NAMALWA (cell line): ENCODE measurements at regions not wholly inside any gene's neighbourhood (a gene's known extent, or its start where the extent isn't known, plus 50 kb on each side); places are given as distances from the start of the nearest gene placed in this dataset.

ENCODE experiments used
- DNase-seq: peaks from one replicate; pipeline ENCODE4 v3.0.0-alpha.2; 2015; ENCODE audit warnings: low spot score

DNA sequence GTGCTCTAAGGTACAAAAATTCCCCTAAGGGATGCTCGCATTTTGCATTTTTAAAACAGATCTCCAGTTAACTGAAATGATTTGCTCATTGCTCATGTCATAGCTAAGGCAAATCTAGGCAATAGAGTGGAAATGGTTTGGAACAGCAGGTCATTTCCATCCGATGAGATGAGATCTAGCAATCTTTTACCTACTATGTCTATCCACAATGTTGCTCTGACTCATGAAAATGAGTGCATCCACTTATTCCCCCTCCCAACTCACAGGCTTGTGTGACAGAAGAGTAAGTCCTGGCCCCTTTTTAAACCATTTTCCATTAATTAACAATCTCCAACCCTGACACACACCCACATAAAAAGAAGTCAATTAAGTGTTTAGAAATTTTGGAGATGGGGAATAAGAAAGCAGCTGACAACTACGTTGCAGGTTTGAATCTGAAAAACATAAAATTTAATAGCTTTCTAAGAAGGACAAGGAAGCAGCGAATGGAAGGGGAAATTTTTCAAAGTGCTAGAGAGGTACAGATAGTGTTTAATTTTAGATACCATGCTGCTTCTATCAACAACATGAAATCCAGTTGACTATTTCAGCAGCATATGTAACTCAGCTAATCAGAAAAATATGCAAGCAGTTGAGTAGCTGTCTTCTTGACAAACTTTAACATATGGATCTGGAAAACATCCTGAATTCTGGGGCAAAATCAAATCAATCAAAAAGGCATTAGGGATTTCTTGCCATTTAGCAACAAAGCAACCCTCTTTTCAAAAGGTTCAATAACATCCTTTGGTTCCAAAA, 112.0 kb downstream of the TMCO5A start:
- no peak for DNase-seq

- DNase-seq, result peak; percentile 19
Measured at GRCh38 chr15:38048001-38048455, 113.6 kb downstream of the TMCO5A start.

GRCh38 chr15:38049891-38050290, 115.5 kb downstream of the TMCO5A start:
- no peak for DNase-seq

DNA sequence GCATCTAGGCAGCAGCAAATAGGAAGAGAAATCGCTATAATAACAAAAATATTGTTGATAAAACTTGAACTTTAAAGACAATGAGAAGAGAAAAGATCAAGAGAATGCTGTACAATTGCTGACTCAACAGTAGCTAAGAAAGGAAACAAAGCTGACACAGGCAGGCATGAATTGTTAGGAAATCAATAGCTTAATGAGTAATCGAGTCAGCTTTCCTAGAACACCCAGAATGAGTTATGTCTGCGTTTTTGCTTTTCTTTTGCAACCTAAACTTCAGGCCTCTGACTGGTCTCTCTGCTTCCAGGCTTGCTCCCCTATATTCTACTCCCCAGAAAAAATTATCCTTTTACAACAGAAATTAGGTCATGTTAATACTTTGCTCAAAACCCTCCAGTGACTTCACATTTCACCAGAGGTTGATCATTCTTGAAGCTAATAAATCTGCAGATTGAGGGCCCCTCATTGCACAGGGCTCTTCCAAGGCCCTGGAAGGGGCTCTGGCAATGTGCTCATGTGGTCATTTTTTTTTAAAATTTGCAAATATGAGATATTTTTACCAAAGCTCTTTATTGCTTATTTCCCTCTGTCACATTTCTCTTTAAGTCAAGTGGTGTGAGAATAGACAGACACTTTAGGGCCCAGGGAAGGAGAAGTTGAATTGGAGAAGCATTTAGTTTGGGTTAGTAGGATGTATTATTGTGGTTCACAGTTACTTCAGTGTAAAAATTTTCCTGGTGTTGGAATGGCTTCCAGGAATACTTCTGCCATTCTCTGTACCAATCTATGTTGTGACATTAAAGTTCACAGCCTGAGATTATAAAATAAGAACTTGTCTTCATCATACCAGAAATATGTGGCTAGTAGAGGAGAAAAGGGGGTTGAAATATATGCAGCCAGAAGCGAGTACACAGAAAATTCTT, 116.3 kb downstream of the TMCO5A start:
- no peak for DNase-seq

DNA sequence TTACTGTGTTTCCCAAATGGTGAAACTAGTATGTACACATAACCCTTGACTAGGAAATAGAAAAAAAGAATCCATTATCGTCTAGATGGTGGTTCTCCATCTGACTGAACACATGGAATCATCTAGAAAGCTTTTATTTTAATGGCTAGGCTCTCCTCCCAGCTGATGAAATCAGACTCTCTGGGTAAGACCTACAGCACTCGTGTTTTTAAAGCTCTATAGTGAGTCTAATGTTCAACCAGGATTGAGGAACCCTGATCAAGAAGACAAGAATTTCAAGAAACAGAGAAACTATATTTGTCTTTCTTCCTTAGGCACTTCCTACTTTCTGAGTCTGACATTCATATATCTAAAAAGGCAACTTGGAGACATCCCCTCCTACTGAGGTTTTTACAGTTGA, 118.8 kb downstream of the TMCO5A start:
- no peak for DNase-seq

DNA sequence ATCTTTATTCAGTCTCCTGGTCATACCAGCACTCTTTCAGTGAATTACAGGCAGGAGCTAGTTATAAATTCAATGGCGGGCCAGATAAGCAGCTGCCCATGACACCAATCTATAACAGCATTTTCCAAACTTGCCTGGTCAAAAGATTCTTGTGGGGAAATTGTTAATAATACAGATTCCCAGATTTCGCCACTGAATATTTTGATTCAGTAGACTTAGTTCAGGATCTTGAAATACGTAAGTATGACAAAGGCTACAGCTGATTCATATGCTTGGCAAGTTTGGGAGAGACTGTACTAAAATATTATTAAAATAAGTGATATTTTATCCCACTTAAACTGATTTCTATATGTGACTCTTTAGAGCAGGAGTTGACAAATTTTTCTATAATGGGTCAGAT, 119.3 kb downstream of the TMCO5A start:
- DNase-seq, result no peak

GRCh38 chr15:38054488-38054887, 120.0 kb downstream of the TMCO5A start:
- no peak for DNase-seq

DNA sequence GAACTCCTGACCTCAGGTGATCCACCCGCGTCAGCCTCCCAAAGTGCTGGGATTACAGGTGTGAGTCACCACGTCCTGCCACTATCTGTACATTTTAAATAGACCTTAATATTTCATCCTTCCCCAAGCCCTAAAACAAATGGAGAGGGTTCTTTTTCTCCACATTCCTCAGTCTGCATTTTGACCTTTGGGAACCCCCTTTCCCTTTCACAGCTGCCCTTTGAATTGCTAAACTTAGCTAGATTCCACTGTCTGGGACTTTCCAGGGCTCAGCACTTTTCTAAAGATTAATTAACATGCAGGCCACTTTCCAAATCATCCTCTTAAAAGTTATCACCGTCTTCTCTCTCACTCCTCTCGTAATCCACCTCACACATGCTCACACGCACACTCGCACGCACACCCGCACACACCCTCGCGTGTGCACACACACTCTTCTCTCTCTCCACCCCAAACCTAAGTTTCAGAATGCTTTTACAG, 124.2 kb downstream of the TMCO5A start:
- DNase-seq, result no peak

GRCh38 chr15:38059665-38060064, 125.2 kb downstream of the TMCO5A start:
- no peak for DNase-seq

DNA sequence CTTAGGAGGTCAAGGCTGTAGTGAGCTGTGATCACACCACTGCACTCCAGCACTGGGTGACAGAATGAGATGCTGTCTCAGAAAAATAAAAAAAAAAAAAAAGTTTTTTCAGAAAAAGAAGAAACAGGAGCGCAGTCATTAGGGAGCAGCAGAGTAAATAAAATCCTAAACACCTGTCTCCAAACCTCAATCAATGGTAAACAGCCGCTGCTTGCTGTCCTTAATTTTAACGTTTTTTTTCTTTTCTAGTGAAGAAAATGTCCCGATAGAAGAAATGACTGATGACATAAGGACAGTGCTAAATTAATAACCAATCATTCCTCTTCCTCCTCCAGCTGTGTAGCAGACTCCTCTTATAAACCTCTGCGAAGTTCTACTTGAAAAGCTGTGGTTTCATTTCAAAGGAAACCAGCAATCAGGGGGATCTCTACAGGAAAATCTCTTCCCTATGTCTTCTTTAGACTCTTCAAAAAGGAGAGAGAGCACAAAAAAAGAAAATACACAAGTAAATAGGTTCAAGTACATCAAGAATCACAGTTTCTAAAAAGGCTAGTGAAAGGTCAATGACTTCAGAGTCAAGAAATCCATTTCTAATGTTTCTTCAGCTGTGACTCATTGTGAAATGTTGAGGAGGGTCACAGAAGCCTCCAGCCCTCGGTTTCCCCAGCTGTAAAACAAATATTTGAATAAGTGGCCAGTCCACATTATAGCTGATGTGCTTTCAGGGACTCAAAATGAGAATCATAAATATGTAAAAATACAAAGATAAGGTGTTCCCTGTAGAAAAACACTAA, 127.6 kb downstream of the TMCO5A start:
- DNase-seq, result no peak

GRCh38 chr15:38062696-38063095, 128.3 kb downstream of the TMCO5A start:
- DNase-seq, result no peak

DNA sequence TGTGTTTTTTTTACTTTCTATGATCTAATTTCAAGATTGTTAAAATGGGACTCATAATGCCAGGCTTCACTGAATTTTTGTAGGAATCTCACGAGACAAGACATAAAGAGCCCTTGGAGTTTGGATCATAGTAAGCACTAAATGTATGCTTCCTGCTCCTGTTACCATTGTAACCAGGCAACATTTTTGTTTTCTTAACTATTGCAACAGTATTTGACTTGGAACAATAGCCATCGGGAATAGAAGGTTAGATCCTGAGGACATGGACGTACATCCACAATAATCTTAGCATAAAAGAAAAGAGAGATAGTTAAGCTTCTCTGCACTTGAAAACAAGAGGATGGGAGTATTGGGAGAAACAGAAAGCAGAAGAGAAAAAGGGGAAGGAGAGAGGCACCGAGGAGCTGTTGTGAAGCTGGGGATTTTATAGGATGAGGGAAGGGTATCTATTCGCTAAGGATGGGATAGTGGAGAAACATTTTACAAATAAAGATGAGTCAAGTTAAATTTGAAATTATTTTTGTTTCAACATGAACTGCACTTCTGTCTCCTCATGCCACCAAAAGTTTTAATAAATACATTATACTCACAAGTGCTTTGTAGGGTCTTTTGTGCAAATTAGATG, 131.4 kb downstream of the TMCO5A start:
- DNase-seq, result no peak

GRCh38 chr15:38066612-38067011, 132.2 kb downstream of the TMCO5A start:
- DNase-seq, result no peak

- peak; percentile 70 for DNase-seq
Measured at GRCh38 chr15:38068626-38069391, 134.4 kb downstream of the TMCO5A start.

GRCh38 chr15:38069511-38070011, 135.1 kb downstream of the TMCO5A start:
- peak; percentile 45 for DNase-seq

- no peak for DNase-seq
Measured at GRCh38 chr15:38070778-38071177, 136.3 kb downstream of the TMCO5A start.

DNA sequence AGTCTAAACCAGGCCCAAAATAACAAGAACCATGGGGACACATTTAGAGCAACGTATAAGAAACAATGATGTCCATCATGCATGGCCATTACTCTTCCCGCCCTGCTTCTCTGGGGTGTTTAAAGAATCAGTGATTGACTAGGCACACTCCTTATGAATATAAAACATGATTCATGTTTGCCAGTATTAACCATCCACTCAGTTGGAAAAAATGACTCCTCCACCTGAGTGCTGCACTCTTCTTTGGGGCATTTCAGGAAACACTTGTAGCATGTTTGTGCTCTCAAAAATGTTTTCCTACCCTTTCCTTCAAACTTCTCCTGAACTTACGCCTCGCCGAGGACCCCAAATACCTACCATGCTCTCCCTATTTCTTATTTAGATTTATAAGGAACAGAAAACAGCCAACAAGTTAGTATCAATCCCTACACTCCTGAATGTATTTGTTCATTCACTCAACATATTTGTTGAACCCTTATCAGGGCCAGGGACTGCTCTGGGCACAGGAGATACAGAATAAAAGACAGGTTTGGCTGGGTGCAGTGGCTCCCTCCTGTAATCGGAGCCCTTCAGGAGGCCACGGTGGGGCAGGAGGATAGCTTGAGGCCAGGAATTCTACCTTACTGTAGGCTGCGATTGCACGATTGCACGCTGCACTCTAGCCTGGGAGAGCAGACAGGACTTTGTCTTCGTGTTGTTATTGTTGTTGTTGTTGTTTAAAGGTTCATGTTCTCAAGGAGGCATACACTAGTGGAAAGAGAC, 137.0 kb downstream of the TMCO5A start:
- DNase-seq, result no peak

DNA sequence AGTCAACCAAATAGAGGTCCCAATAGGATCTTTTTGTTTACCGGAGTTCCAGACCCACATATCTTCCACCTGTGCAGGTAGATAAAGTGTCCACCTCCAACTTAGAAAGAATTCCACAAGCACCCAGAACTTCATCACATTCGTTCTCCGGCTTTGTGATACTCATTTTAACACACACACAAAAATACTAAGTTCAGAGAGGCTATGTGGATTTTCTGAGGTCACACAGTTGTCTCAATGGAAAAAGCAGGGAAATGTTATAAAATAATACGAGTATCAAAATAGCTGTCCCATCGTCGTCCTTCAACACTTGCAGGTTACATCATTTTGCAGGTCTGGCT, 137.5 kb downstream of the TMCO5A start:
- no peak for DNase-seq

DNA sequence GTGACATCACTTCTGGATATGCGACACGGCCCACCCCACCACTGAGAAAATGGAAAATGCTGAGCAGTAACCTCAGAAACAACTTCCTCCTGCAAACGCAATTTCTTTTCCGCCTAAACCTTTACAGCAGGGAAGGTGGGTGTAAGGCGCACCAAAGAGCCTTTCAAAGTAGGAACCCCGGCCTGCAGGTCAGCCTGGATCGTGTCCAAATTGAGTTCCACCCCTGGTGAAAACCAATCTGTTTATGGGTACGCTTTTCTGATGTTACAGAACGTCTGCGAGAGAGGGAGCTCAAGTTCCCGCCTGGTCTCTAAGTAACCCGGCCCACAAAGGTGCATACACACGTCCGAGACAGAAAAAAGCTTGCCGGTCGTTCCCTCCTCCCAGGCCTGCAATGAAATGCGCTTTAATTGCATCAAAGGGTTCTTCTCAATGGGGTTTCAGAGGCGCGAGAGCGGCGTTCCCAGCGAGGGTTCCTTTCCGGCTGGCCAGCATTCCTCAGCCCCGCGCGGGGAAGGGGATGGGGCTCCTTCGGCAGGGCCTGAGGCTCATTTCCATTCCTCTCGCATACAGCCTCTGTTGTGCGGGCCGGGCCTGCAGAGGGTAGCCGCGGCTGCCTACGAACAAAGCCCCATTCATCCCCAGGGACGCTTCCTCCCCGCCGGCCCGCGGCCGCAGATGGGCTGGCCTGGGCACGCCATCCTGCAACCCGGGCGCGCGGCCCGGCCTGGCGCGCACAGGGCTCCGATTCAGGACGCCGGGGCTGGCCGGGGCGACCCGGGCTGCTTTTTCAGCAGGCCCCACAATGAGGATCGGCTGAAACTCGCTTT, 138.1 kb downstream of the TMCO5A start:
- DNase-seq, result peak; percentile 84
